Omental fat pad (tissue), 3 donors: ENCODE measurements at regions not wholly inside any gene's neighbourhood (a gene's known extent, or its start where the extent isn't known, plus 50 kb on each side); places are given as distances from the start of the nearest gene placed in this dataset.
"Not testable (repeated sequence)": the region's sequence is repeated elsewhere in the genome, so short reads cannot be mapped to it uniquely, and the experiment has no call there.

Experiments used
- ATAC-seq: fragments of 150-250 bp; one replicate; pipeline ENCODE4 v1.9.1; 2016; ENCODE audit warnings: mild to moderate bottlenecking, moderate library complexity; ENCODE audit not compliant: low FRiP score
- DNase-seq: peaks from one replicate; pipeline ENCODE4 v3.0.0-alpha.2; 2019; ENCODE audit warnings: low spot score
- TF ChIP-seq, protein P1 (sequence below), 3 donors: fragments of 450-650 bp; IDR thresholded peaks; one replicate each; pipeline ENCODE4 v1.5.1; 2016 to 2017; ENCODE audit warnings: antibody characterized with exemption in 3 of 3, mild to moderate bottlenecking in 3 of 3, moderate library complexity in 2 of 3

DNA sequence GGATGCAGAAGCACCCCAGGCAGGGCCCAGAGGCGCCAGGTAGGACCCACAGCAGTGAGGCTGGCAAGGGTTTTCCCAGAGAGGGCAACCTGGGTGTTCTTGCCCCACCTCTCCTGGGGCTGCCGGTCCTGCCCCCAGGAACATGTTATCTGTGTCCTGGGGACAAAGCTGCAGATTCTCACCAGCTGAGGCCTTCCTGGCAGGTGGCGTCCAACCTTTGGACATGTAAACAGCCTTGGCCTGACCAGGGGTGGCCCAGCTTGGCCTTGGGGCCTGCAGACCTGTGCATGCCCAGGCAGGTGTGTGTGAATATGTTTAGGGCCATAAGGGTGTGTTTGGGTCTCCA lies 101.8 kb upstream of the LARP1 start:
- DNase-seq (no peak), ATAC-seq (no peak)
- TF ChIP-seq, protein P1, sequence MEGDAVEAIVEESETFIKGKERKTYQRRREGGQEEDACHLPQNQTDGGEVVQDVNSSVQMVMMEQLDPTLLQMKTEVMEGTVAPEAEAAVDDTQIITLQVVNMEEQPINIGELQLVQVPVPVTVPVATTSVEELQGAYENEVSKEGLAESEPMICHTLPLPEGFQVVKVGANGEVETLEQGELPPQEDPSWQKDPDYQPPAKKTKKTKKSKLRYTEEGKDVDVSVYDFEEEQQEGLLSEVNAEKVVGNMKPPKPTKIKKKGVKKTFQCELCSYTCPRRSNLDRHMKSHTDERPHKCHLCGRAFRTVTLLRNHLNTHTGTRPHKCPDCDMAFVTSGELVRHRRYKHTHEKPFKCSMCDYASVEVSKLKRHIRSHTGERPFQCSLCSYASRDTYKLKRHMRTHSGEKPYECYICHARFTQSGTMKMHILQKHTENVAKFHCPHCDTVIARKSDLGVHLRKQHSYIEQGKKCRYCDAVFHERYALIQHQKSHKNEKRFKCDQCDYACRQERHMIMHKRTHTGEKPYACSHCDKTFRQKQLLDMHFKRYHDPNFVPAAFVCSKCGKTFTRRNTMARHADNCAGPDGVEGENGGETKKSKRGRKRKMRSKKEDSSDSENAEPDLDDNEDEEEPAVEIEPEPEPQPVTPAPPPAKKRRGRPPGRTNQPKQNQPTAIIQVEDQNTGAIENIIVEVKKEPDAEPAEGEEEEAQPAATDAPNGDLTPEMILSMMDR (IDR thresholded peaks at IDR 0.05): no peak

GRCh38 chr5:154652746-154653417 lies 102.3 kb upstream of the LARP1 start:
- DNase-seq: no peak
- TF ChIP-seq, protein P1 (IDR thresholded peaks at IDR 0.05): no peak
- ATAC-seq: no peak

DNA sequence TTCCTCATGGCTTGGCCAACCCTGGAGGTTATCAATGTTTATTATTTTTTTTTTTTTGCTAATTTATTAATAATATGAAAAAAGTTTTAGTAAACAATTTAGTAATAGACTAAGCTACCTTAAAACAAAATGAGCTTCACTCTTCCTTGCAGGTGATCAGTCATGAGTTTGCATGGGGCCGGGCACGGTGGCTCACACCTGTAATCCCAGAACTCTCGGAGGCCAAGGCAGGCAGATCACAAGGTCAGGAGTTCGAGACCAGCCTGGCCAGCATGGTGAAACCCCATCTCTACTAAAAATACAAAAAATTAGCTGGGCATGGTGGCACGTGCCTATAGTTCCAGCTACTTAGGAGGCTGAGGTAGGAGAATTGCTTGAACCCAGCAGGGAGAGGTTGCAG lies 103.4 kb upstream of the LARP1 start:
- ATAC-seq, DNase-seq: not testable (repeated sequence)

DNA sequence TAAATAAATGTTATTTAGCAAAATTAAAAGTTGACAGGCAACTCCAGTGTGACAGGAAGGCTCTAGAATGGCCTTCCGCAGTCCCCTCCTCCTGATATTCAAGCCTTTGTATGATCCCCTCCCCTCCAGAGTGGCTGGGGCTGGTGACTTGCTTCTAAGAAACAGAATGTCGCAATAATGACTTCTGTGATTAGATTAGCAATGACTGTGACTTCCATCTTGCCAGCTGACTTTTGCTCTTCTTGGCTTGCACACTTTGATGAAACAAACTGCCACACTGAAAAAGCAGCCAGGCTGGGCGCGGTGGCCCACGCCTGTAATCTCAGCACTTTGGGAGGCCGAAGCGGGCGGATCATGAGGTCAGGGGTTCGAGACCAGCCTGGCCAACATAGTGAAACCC lies 106.5 kb upstream of the LARP1 start:
- TF ChIP-seq, protein P1 (IDR thresholded peaks at IDR 0.05): no peak
- no peak for ATAC-seq

GRCh38 chr5:154648229-154648628 lies 106.9 kb upstream of the LARP1 start:
- TF ChIP-seq, protein P1 (IDR thresholded peaks at IDR 0.05): no peak
- ATAC-seq: no peak
- DNase-seq: no peak

More for the DNA sequence above, 106.5 kb upstream of the LARP1 start:
- DNase-seq: no peak

DNA sequence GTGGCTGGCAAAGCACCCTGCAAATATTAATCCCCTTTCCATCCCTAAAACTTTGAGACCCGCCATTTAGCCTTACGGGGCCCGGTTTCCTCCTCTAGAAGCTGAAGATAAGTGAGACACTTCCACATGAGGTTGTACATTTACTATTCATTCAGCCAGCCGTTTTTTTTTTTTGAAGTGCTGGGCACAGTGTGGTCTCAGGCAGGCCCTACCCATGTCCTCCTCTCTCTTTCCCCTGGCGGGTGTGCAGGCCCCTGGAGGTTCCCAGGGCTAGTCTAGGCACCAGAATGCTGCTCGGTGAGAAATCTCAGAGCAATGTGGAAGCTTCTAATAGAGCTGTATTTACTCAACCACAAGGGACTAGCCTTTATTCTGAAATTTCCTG lies 107.4 kb upstream of the LARP1 start:
- ATAC-seq (no peak), DNase-seq (no peak)
- TF ChIP-seq, protein P1 (IDR thresholded peaks at IDR 0.05): no peak

DNA sequence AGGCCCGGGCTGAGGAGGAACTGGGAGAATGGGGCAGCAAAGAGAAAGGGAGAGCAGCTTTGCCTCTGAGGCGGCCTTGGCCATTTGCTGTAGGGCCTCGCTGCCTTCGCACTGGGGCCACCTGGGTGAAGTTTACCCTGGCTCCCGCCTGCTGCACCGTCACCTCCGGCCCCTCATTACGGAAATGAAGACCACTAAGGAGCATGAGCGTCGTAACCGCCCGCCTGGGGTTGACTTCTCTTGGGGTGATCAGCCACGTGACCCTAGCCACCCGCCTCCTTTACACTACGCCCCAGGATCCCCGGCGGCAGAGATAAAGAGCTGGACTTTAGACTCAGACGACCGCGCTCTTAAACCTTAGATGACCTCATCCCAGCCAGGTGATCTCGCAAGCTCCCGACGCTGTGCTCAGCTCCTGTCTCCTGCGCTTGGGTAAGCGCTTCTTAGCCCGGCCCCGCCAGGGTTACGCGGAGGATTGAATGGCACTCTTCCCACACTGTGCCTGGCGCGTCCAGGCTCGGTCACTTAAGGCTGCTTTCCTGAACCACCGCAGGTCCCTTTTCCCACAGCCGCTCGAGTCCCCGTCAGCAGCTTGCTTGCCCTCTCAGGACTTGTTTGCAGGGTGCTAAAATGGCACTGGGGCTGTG lies 107.9 kb upstream of the LARP1 start:
- TF ChIP-seq, protein P1 (IDR thresholded peaks at IDR 0.05): no peak
- ATAC-seq: peak; percentile 83
- DNase-seq: no peak
